Psoas muscle (tissue), 7 donors: ENCODE measurements at regions not wholly inside any gene's neighbourhood (a gene's known extent, or its start where the extent isn't known, plus 50 kb on each side); places are given as distances from the start of the nearest gene placed in this dataset.

Experiments
- ATAC-seq, 4 donors: fragments of 200-7000 bp; cut with Tn5 transposase; one replicate each; pipeline ENCODE4 v1.9.1; 2020; ENCODE audit warnings: moderate library complexity in 3 of 4, mild to moderate bottlenecking in 2 of 4
- DNase-seq, 2 donors: peaks; one replicate each; pipeline ENCODE4 v3.0.0-alpha.2; 2020
- H3K27ac ChIP-seq: fragments of 200-600 bp; one replicate; pipeline ENCODE4 v1.8.0; 2022
- H3K27me3 ChIP-seq, 3 donors: fragments of 200-600 bp in 1 of 3; one replicate each; pipeline versions ENCODE4 v1.6.1 to v1.8.0; 2013 to 2022; ENCODE audit warnings: low read length in 2 of 3, mild to moderate bottlenecking in 2 of 3, moderate library complexity in 1 of 3; ENCODE audit not compliant: insufficient read depth in 3 of 3
- H3K36me3 ChIP-seq, 2 donors: fragments of 200-600 bp in 1 of 2; one replicate each; pipeline versions ENCODE4 v1.6.1 to v1.8.0; 2013 to 2022; ENCODE audit warnings: low read depth in 1 of 2, mild to moderate bottlenecking in 1 of 2, moderate library complexity in 1 of 2; ENCODE audit not compliant: insufficient read depth in 1 of 2
- H3K4me1 ChIP-seq: fragments of 200-600 bp; one replicate; pipeline ENCODE4 v1.8.0; 2022
- H3K4me3 ChIP-seq: fragments of 200-600 bp; one replicate; pipeline ENCODE4 v1.8.0; 2022; ENCODE audit warnings: mild to moderate bottlenecking
- H3K9me3 ChIP-seq: fragments of 200-600 bp; one replicate; pipeline ENCODE4 v1.8.0; 2022
- CTCF ChIP-seq: fragments of 200-600 bp; IDR thresholded peaks from one replicate; pipeline ENCODE4 v1.8.0; 2022; ENCODE audit warnings: antibody characterized with exemption
- WGBS, 3 donors: extraction: QIAGEN DNeasy Blood & Tissue Kit; methylation state at CpG; one replicate each; pipeline versions ENCODE4 v1.1.6 to v1.1.7; 2013; 5-methylcytosine and 5-hydroxymethylcytosine counted together
- intact Hi-C, 2 donors: fragments of 100-400 bp; cut with DNase I; formaldehyde crosslinking; loops; one replicate each; pipeline versions ENCODE4 v1.11.0 to v1.14.2; 2022
- donor health status: healthy with polysubstance abuse.
- donor health status: DM: no; HTN: no; CAD: no; lungs with moderate emphysema.
- donor health status: Bipolar disorder and iron deficiency.
- donor health status: healthy.
- donor health status: DM: yes; HTN: yes; CAD: no.
- donor health status: DM: no; HTN: no; CAD: no.
- donor health status: DM: yes; HTN: yes; CAD: no.

DNA sequence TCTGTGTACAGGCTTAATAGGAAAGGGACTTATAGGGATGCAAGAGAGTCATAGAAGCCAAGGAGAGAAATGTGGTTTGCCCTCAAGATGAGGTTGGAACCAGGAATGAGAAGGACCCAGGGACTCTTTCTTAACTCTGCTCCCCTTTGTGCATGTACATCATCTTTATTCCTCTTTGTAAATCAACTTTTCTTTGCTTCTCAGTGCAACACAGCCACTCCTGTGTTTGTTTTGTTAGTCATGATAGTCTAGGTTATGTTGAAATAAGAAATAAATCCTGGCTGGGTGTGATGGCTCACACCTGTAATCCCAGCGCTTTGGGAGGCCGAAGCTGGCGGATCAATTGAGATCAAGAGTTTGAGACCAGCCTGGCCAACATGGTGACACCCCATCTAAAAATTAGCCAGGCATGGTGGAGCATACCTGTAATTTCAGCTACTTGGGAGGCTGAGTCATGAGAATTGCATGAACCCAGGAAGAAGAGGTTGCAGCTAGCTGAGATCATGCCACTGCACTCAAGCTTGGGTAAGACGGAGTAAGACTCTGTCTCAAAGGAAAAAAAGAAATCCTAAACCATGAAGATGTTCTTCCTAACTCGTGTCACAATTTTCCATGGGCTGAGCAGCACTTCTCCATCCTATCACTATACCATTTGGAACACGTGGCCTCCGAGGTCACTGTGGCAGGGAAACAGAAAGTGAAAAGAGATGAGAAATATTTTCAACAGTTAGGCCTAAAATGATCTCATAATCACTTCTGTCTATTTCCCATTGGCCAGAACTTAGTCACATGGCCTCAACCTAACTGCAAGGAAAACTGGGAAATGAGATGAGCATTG lies 73.0 kb upstream of the TMEM17 start:
- Histone ChIP-seq H3K27ac (no peak overlapping the region), H3K36me3 (no peaks in the 10 kb centered on the region), H3K27me3 (no peaks in the 10 kb centered on the region), H3K9me3 (no peaks in the 10 kb centered on the region), H3K4me3 (no peak overlapping the region), H3K4me1 (no peaks in the 10 kb centered on the region)
- 73 to 80% (median 75%) methylated on average over 7 of the region's 7 CpGs for WGBS, 3 donors
- TF ChIP-seq CTCF, result no peak
- peak in 1 of 2 donors; percentile 35 for DNase-seq
- ATAC-seq, result no peak
- intact Hi-C loops, result no loop called here

- intact Hi-C loops, result no loop called here
- Histone ChIP-seq H3K27ac (no peak overlapping the region), H3K4me3 (no peak overlapping the region), H3K4me1 (no peaks in the 10 kb centered on the region), H3K9me3 (no peaks in the 10 kb centered on the region), H3K27me3 (no peaks in the 10 kb centered on the region), H3K36me3 (no peaks in the 10 kb centered on the region)
- WGBS, 3 donors, result 24 to 36% (median 24%) methylated on average over 2 of the region's 2 CpGs
- ATAC-seq (no peak), DNase-seq (no peak)
- TF ChIP-seq CTCF, result no peak
Measured at GRCh38 chr2:62577994-62578781, 72.2 kb upstream of the TMEM17 start.

DNA sequence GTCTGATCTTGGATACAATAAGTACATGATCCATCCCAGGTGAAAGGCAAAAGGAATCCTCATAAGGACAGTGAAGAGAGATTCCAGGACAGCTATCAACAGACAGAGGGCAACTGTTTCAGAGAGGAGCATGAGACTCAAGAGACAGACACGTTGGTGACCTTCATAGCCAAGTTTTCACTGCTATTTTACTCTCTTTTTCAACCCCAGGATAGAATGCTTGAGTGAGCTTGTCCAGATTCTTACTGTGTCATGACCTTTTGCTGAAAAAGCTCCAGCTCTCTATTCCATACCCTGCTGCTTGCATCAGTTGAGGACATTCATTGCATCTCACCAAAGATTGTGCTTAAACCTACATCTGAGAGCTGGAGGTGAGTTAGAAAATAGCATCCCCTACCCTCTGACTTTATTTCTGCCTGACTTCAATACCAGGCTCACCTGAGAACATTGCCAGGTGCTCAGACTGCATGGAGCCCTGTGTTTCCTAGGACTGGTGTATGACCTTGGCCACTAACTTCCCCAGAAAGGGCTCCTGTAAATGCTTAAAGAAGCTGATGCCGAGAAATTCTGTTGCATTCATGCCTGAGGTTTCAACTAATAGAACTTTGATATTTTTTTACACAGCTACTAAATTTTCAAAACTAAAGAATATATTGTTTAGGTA lies 70.4 kb upstream of the TMEM17 start:
- 53 to 60% (median 54%) methylated on average over 2 of the region's 2 CpGs for WGBS, 3 donors
- no peak overlapping the region for H3K27ac ChIP-seq
- DNase-seq (no peak), ATAC-seq (no peak)
- no peaks in the 10 kb centered on the region for H3K4me1 ChIP-seq
- H3K36me3 ChIP-seq, result no peaks in the 10 kb centered on the region
- H3K9me3 ChIP-seq, result no peaks in the 10 kb centered on the region
- TF ChIP-seq CTCF, result no peak
- H3K4me3 ChIP-seq, result no peak overlapping the region
- H3K27me3 ChIP-seq, result peaks cover 0 to 7% (median 2%) of the 10 kb centered on the region in 3 donors
- intact Hi-C loops, result no loop called here

DNA sequence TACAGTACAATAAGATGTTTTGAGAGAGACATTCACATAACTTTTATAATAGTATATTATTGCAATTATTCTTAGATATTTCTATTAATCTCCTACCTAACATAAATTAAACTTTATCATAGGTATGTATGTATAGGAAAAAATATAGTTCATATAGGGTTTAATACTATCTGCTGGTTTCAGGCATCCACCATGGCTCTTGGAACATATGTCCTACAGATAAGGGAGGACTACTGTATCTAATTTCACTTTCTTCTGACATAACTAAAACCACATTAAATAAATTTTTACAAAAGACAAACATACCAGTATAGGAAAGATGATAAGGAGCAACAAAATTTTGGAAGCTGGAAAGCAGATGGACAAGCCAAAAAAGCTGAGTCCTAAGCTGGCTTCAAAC lies 67.9 kb upstream of the TMEM17 start:
- H3K4me1 ChIP-seq, result no peaks in the 10 kb centered on the region
- H3K27ac ChIP-seq, result no peak overlapping the region
- DNase-seq (no peak), ATAC-seq (no peak)
- H3K9me3 ChIP-seq, result no peaks in the 10 kb centered on the region
- H3K27me3 ChIP-seq, result peaks cover 0 to 13% (median 7%) of the 10 kb centered on the region in 3 donors
- TF ChIP-seq CTCF, result no peak
- H3K4me3 ChIP-seq, result no peak overlapping the region
- no peaks in the 10 kb centered on the region for H3K36me3 ChIP-seq
- intact Hi-C loops, result no loop called here
